ENCODE measurements at regions not wholly inside any gene's neighbourhood (a gene's known extent, or its start where the extent isn't known, plus 50 kb on each side); places are given as distances from the start of the nearest gene placed in this dataset.

- intact Hi-C loops (cut with micrococcal nuclease), result no loop called here
Measured at GRCh38 chr13:33891196-33891742, 73.3 kb downstream of the RFC3 start.

DNA sequence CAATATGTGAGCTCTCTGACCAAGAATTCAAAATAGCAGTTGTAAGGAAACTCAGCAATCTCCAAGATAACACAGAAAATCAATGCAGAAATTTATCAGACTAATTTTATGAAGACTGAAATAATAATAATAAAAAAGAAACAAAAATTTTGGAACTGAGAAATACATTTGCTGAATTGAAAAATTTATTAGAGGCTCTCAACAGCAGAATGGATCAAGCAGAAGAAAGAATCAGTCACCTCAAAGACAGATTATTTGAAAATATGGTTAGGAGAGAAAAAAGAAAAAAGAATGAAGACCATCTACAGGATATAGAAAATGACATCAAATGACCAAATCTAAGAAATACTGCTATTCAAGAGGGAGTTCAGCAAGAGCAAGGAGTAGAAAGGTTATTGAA lies 75.6 kb downstream of the RFC3 start:
- intact Hi-C loops (cut with micrococcal nuclease), result no loop called here

- intact Hi-C loops (cut with micrococcal nuclease), result no loop called here
Measured at GRCh38 chr13:33904431-33904830, 86.5 kb downstream of the RFC3 start.

- intact Hi-C loops (cut with micrococcal nuclease), result no loop called here
Measured at GRCh38 chr13:33908116-33908515, 90.2 kb downstream of the RFC3 start.

DNA sequence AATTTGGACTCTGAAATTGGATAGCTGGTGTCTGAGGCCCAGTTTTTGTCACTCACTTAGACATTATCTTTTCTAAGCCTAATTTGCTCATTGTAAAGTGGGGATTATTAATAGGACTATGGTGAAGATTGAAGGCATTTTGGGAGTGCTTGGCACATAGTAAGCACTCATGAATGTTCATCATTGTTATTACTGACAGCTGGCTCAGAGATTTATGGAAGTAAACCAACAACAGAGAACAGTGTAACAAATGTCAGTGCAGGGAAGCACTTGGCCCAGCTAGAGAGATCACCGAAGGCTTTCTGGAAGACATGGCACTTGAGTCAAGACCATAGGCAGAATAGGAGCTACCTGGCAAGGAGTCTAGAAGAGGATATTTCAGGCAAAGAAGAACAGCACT lies 92.3 kb downstream of the RFC3 start:
- intact Hi-C loops (cut with micrococcal nuclease), result no loop called here

DNA sequence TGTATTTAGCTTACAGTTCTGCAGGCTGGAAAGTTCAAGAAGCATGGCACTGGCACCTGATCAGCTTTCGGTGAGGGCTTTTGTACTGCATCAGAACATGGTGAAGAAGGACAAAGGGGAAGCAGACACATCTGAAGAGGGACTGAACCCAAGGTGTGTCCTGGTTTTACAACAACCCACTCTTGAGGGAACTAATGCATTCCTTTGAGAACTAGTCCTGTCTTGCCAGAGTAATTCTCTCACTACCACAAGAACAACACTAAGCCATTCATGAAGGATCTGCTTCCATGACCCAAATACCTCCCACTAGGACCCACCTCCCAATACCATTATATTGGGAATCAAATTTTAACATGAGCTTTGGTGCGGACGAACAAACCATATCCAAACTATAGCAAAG lies 93.6 kb downstream of the RFC3 start:
- intact Hi-C loops (cut with micrococcal nuclease), result no loop called here

GRCh38 chr13:33913829-33914228 lies 95.9 kb downstream of the RFC3 start:
- intact Hi-C loops (cut with micrococcal nuclease), result no loop called here

- intact Hi-C loops (cut with micrococcal nuclease), result no loop called here
Measured at GRCh38 chr13:33917190-33917589, 99.2 kb downstream of the RFC3 start.

- intact Hi-C loops (cut with micrococcal nuclease), result no loop called here
Measured at GRCh38 chr13:33918199-33918932, 100.4 kb downstream of the RFC3 start.

DNA sequence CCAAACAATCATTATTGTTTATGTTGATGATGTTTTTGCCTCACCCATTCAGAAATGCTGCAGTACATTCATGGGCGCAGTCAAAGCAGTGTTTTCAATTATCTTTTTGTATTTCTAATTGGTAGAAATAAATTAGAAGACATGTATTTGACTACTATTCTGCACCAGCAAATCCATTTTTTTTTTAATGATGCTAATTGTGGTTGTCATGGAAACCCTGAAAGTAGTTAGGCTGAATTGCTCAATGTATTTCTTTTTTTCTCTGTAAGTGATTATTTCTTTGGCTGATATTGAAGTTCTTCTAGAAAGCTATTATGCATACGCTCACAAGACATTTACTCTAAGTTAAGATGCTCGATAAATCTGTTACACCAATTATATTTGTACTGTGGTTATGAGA lies 101.2 kb downstream of the RFC3 start:
- intact Hi-C loops (cut with micrococcal nuclease), result no loop called here

- intact Hi-C loops (cut with micrococcal nuclease), result no loop called here
Measured at GRCh38 chr13:33925563-33925962, 107.6 kb downstream of the RFC3 start.

GRCh38 chr13:33927315-33927714 lies 109.4 kb downstream of the RFC3 start:
- intact Hi-C loops (cut with micrococcal nuclease), result no loop called here

GRCh38 chr13:33931397-33932311 lies 113.7 kb downstream of the RFC3 start:
- intact Hi-C loops (cut with micrococcal nuclease), result loop anchor here (1.0 kb wide), 2 partner anchors 1226 to 1233 kb away; no protein-coding TSS in a partner anchor

GRCh38 chr13:33932769-33933406 lies 114.9 kb downstream of the RFC3 start:
- intact Hi-C loops (cut with micrococcal nuclease), result no loop called here

DNA sequence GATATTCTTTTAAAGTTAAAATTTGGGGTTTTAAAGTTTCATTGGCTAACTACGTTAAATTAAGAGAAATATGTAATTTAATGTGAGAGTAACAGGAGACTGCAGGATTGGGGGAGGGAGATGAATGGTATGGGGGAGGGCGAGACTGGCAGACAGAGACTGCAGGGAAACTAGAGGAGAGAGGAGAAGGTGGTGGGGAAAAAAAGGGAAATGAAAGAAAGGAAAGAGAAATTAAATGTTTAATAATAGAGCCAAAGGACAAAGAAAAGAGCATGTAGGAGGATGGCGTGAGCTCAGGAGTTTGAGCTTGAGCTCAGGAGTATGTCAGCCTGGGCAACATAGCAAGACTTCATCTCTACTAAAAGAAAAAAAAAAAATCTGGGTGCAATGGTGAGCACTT lies 115.9 kb downstream of the RFC3 start:
- intact Hi-C loops (cut with micrococcal nuclease), result no loop called here

- intact Hi-C loops (cut with micrococcal nuclease), result no loop called here
Measured at GRCh38 chr13:33934343-33934742, 116.4 kb downstream of the RFC3 start.

DNA sequence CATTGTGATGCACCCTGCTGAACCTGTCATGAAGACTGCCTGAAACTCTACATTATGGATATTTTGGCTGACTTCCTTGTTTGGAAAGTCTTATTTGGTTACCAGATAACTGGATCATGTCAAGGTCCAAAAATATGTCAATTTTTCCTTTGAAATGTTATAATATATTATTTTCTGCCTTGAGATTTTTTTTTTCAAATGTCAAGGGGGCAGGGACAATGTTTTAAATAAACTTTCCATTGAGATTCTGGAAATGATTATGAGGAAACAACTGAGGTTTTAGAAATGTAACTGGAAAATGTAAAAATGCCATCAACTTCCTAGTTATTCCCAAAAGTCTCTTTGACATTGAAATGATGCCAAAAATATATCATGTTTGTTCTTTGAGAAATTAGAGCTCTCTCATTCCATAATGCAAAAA lies 117.0 kb downstream of the RFC3 start:
- intact Hi-C loops (cut with micrococcal nuclease), result no loop called here

DNA sequence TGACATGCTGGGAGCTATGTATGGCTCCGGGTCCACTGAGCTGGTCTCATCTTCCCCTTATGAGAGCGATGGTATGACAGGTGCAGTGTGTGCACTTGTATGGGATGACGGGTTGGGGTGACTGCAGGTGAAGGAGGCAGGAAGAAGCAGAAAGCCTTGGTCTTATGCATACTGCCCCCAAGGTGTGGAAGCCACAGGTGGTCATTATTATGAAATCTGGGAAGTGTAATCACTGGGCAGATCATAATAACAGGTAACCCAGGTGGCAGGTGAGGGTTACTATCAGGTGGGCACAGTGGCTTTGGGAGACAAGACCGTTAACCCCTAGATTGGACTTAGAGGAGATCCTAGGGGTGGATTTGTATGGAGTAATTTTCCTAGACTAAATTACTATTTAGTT lies 118.0 kb downstream of the RFC3 start:
- intact Hi-C loops (cut with micrococcal nuclease), result no loop called here

DNA sequence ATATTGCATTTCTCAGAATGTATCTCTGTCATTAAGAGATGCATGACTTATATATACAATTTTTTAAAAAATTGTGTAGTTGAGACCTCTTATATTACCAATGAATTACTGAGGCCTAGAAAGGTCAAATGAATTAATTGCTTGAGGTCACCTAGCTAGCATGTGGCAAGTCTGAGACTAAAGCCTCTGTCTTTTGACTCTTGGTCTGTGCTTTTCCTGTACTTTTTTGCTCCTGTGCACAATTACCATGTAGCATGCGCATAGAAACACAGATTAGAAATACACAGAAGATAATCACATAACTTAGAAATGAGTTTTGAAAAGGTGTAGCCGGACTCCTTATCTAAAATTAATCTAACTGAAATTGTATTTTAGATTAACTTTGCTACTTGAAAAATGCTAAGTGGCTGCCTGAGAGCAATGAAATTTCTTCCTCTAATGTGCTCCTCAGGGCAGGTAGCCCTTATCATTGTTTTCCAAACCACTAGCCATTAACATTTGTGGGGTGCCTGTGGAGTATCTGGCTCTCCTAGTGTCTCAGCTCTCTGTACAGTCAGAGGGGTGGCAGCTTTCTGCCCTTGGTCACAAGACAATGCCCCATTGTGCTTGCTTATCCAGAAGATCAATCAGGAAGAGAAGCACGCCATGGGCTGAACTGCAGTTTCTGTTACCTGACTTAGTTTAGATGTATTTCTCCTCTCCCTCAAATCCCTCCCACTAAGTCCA lies 119.6 kb downstream of the RFC3 start:
- intact Hi-C loops (cut with micrococcal nuclease), result no loop called here

DNA sequence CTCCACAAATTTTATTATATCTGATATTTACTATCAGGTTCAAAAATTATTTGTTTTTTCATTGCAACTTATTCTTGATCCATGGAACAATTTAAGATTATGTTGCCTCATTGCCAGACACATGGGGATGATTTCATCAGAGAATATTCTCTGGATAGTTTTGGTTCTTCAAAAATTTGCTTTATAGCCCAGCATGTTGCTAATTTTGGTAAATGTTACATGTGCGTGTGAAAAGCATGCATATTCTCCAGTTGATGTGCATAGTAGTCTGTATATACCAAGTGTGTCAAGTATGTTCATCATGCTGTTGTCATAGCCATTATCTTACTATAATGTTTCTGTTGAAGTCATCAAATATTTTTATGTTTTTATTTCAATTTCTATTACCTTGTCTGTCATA lies 122.3 kb downstream of the RFC3 start:
- intact Hi-C loops (cut with micrococcal nuclease), result no loop called here

GRCh38 chr13:33940898-33941297 lies 122.9 kb downstream of the RFC3 start:
- intact Hi-C loops (cut with micrococcal nuclease), result no loop called here

Data from T-helper 1 cell treated with Interleukin-12 subunit alpha and Interleukin-12 subunit beta and Interleukin-4 antibody, amounts not matched to agents 30 ng/mL and 1 ng/mL, for 36 hours (primary cell).